Thyroid gland (tissue), 4 donors: ENCODE measurements at regions not wholly inside any gene's neighbourhood (a gene's known extent, or its start where the extent isn't known, plus 50 kb on each side); places are given as distances from the start of the nearest gene placed in this dataset.

Source experiments
- DNase-seq, 2 donors: peaks; one replicate each; pipeline ENCODE4 v3.0.0-alpha.2; 2019
- H3K27ac ChIP-seq, 3 donors: fragments of 200-600 bp; sonication (generic); 1 replicate in 2 of 3; 2 replicates in 1 of 3; pipeline ENCODE4 v1.5.1; 2016 to 2019; ENCODE audit warnings: mild to moderate bottlenecking in 1 of 3, moderate library complexity in 1 of 3
- H3K27me3 ChIP-seq: fragments of 200-600 bp; sonication (generic); one replicate; pipeline ENCODE4 v1.5.1; 2019
- H3K36me3 ChIP-seq, 2 donors: fragments of 200-600 bp; sonication (generic); one replicate each; pipeline ENCODE4 v1.5.1; 2016 to 2019
- H3K4me1 ChIP-seq, 2 donors: fragments of 200-600 bp; sonication (generic); one replicate each; pipeline ENCODE4 v1.5.1; 2017 to 2019
- H3K4me3 ChIP-seq, 3 donors: fragments of 200-600 bp; sonication (generic); replicated peaks in 1 of 3; 1 replicate in 2 of 3; 2 replicates in 1 of 3; pipeline ENCODE4 v1.5.1; 2016; ENCODE audit warnings: mild to moderate bottlenecking in 1 of 3
- H3K9me3 ChIP-seq: fragments of 200-600 bp; sonication (generic); one replicate; pipeline ENCODE4 v1.5.1; 2017
- CTCF ChIP-seq, 6 experiments: fragments of 200-600 bp in 3 of 6; fragments of 450-650 bp in 3 of 6; sonication (generic) in 3 of 6; IDR thresholded peaks; one replicate each; pipeline ENCODE4 v1.5.1; 2016 to 2019; ENCODE audit warnings: antibody characterized with exemption in 6 of 6, mild to moderate bottlenecking in 2 of 6, inconsistent platforms in 1 of 6, moderate library complexity in 1 of 6
- POLR2A ChIP-seq, 2 donors: fragments of 450-650 bp; IDR thresholded peaks; one replicate each; pipeline ENCODE4 v1.6.1; 2017; ENCODE audit warnings: antibody characterized with exemption in 2 of 2, mild to moderate bottlenecking in 2 of 2, moderate library complexity in 1 of 2
- WGBS, 2 donors: methylation state at CpG; one replicate each; pipeline ENCODE4 v1.1.5; 2017; 5-methylcytosine and 5-hydroxymethylcytosine counted together
- intact Hi-C: fragments of 100-400 bp; cut with DNase I; formaldehyde crosslinking; loops from one replicate; pipeline ENCODE4 v1.15.1; 2023

- no peak for DNase-seq
- H3K9me3 ChIP-seq = no peaks in the 10 kb centered on the region
- no peak overlapping the region for H3K4me3 ChIP-seq
- TF ChIP-seq CTCF (IDR thresholded peaks at IDR 0.05) = no peak
- no peak for TF ChIP-seq POLR2A (IDR thresholded peaks at IDR 0.05)
- 59 to 74% methylated on average over 3 of the region's 3 CpGs for WGBS, 2 donors
- no peaks in the 10 kb centered on the region for H3K27me3 ChIP-seq
- H3K4me1 ChIP-seq = no peaks in the 10 kb centered on the region
- intact Hi-C loops = no loop called here
- no peak overlapping the region for H3K27ac ChIP-seq
- H3K36me3 ChIP-seq = no peaks in the 10 kb centered on the region
Observed at GRCh38 chr1:57882072-57882471, 458.2 kb upstream of the DAB1 start.

- Histone ChIP-seq H3K27ac (no peak overlapping the region), H3K4me1 (no peaks in the 10 kb centered on the region), H3K9me3 (no peaks in the 10 kb centered on the region), H3K27me3 (no peaks in the 10 kb centered on the region), H3K36me3 (no peaks in the 10 kb centered on the region), H3K4me3 (no peak overlapping the region)
- no peak for DNase-seq
- TF ChIP-seq CTCF (IDR thresholded peaks at IDR 0.05) = no peak
- TF ChIP-seq POLR2A (IDR thresholded peaks at IDR 0.05) = no peak
- WGBS, 2 donors = 78 to 84% methylated on average over 2 of the region's 2 CpGs
- intact Hi-C loops = no loop called here
Observed at GRCh38 chr1:57881639-57882038, 457.8 kb upstream of the DAB1 start.

GRCh38 chr1:57879700-57880099 lies 455.8 kb upstream of the DAB1 start:
- Histone ChIP-seq H3K9me3 (no peaks in the 10 kb centered on the region), H3K27ac (no peak overlapping the region), H3K36me3 (no peaks in the 10 kb centered on the region), H3K27me3 (no peaks in the 10 kb centered on the region), H3K4me3 (no peak overlapping the region), H3K4me1 (no peaks in the 10 kb centered on the region)
- no peak for DNase-seq
- TF ChIP-seq CTCF (IDR thresholded peaks at IDR 0.05) = no peak
- TF ChIP-seq POLR2A (IDR thresholded peaks at IDR 0.05) = no peak
- 94 to 96% methylated on average over 3 of the region's 3 CpGs for WGBS, 2 donors
- intact Hi-C loops = no loop called here

GRCh38 chr1:57874418-57874877 lies 450.6 kb upstream of the DAB1 start:
- H3K36me3 ChIP-seq = no peaks in the 10 kb centered on the region
- H3K9me3 ChIP-seq = no peaks in the 10 kb centered on the region
- TF ChIP-seq CTCF (IDR thresholded peaks at IDR 0.05) = no peak
- no peak for TF ChIP-seq POLR2A (IDR thresholded peaks at IDR 0.05)
- H3K4me1 ChIP-seq = no peaks in the 10 kb centered on the region
- H3K27me3 ChIP-seq = no peaks in the 10 kb centered on the region
- WGBS, 2 donors = 29 to 32% methylated on average over 2 of the region's 2 CpGs
- H3K27ac ChIP-seq = no peak overlapping the region
- no peak for DNase-seq
- H3K4me3 ChIP-seq = no peak overlapping the region
- intact Hi-C loops = no loop called here

GRCh38 chr1:57872913-57873312 lies 449.1 kb upstream of the DAB1 start:
- no peaks in the 10 kb centered on the region for H3K9me3 ChIP-seq
- no peak for DNase-seq
- H3K36me3 ChIP-seq = no peaks in the 10 kb centered on the region
- no peak overlapping the region for H3K4me3 ChIP-seq
- no peaks in the 10 kb centered on the region for H3K4me1 ChIP-seq
- intact Hi-C loops = no loop called here
- no peak for TF ChIP-seq POLR2A (IDR thresholded peaks at IDR 0.05)
- H3K27ac ChIP-seq = no peak overlapping the region
- no peaks in the 10 kb centered on the region for H3K27me3 ChIP-seq

GRCh38 chr1:57868908-57869307 lies 445.0 kb upstream of the DAB1 start:
- WGBS, 2 donors = 79 to 81% methylated on average over 1 of the region's 1 CpG
- intact Hi-C loops = no loop called here
- H3K27me3 ChIP-seq = no peaks in the 10 kb centered on the region
- no peaks in the 10 kb centered on the region for H3K9me3 ChIP-seq
- H3K4me3 ChIP-seq = no peak overlapping the region
- no peaks in the 10 kb centered on the region for H3K4me1 ChIP-seq
- no peak for TF ChIP-seq CTCF (IDR thresholded peaks at IDR 0.05)
- no peaks in the 10 kb centered on the region for H3K36me3 ChIP-seq
- H3K27ac ChIP-seq = no peak overlapping the region
- no peak for DNase-seq
